ENCODE measurements at regions not wholly inside any gene's neighbourhood (a gene's known extent, or its start where the extent isn't known, plus 50 kb on each side); places are given as distances from the start of the nearest gene placed in this dataset.
"Not testable (repeated sequence)": the region's sequence is repeated elsewhere in the genome, so short reads cannot be mapped to it uniquely, and the experiment has no call there.

DNA sequence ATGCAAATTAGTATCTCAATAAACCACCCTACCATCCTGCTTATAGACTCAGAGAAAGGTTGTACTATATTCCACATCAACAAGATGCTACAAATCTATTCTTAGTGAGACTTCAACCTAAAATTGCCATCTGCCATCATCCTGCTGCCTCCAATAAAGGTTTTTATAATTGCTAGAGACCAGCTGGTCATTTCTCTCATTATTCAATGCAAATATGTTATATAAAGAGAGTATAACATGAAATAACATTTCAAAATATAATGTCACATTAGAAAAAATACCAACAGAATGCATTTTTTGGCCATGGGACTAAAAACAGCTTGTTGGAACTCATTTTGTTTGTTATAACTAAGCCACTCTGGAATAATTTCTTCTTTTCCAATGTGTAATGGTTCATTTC is 247.3 kb downstream of the LRIG3 start:
- H3K4me1 ChIP-seq (ENCODE audit: control insufficient read depth, insufficient read depth, low read length): no peaks in the 10 kb centered on the region
- ChIA-PET POLR2A (no interaction called here), CTCF (no interaction called here)
- H3K27ac ChIP-seq (ENCODE audit: low read length): no peak overlapping the region
- in situ Hi-C loops (cut with HindIII; ENCODE audit: low pct_unique_long_range_greater_than_20kb, low sequenced_read_pairs) (no loop called here), intact Hi-C loops (cut with micrococcal nuclease; ENCODE audit: unreplicated experiment) (no loop called here)
- no peaks in the 10 kb centered on the region for H3K27me3 ChIP-seq (ENCODE audit: control insufficient read depth, insufficient read depth, low read length)
- no TSS peak for BruUV-seq (replicated peaks)
- ATAC-seq (no peak), DNase-seq (ENCODE audit: low read depth, low spot score) (no peak)
- no peak for TF ChIP-seq CTCF (IDR thresholded peaks at IDR 0.05)
- TF ChIP-seq REST (IDR thresholded peaks at IDR 0.05; ENCODE audit: insufficient read depth in 1 of 2, low read depth in 2 of 2, low read length in 1 of 2): no peak
- no peak for TF ChIP-seq SIN3A (IDR thresholded peaks at IDR 0.05; ENCODE audit: borderline replicate concordance, insufficient read depth, low read depth, low read length)
- TF ChIP-seq TCF7L2 (IDR thresholded peaks at IDR 0.05; ENCODE audit: low read depth, low read length): no peak
- TF ChIP-seq POLR2AphosphoS5 (IDR thresholded peaks at IDR 0.05; ENCODE audit: low read depth, low read length): no peak
- H3K36me3 ChIP-seq (ENCODE audit: control insufficient read depth, insufficient read depth, low read length): no peaks in the 10 kb centered on the region
- no peaks in the 10 kb centered on the region for H3K9me3 ChIP-seq (ENCODE audit: control insufficient read depth, insufficient read depth, low read depth, low read length)
- no peak overlapping the region for H3K4me3 ChIP-seq (ENCODE audit: low read depth in 2 of 2, low read length in 2 of 2)

DNA sequence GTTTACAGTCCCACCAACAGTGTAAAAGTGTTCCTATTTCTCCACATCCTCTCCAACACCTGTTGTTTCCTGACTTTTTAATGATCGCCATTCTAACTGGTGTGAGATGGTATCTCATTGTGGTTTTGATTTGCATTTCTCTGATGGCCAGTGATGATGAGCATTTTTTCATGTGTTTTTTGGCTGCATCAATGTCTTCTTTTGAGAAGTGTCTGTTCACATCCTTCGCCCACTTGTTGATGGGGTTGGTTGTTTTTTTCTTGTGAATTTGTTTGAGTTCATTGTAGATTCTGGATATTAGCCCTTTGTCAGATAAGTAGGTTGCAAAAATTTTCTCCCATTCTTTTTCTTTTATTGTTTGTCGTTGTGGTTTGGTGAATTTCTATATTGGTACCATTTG is 242.5 kb downstream of the LRIG3 start:
- intact Hi-C loops (cut with micrococcal nuclease; ENCODE audit: unreplicated experiment); in situ Hi-C loops (cut with HindIII; ENCODE audit: low pct_unique_long_range_greater_than_20kb, low sequenced_read_pairs); H3K9me3 ChIP-seq (ENCODE audit: control insufficient read depth, insufficient read depth, low read depth, low read length); H3K4me1 ChIP-seq (ENCODE audit: control insufficient read depth, insufficient read depth, low read length); BruUV-seq (replicated peaks); H3K36me3 ChIP-seq (ENCODE audit: control insufficient read depth, insufficient read depth, low read length); H3K27ac ChIP-seq (ENCODE audit: low read length); CTCF ChIA-PET; H3K4me3 ChIP-seq (ENCODE audit: low read depth in 2 of 2, low read length in 2 of 2); ATAC-seq; DNase-seq (ENCODE audit: low read depth, low spot score); POLR2A ChIA-PET; H3K27me3 ChIP-seq (ENCODE audit: control insufficient read depth, insufficient read depth, low read length): not testable (repeated sequence)

- Histone ChIP-seq H3K27ac (ENCODE audit: low read length) (no peak overlapping the region), H3K36me3 (ENCODE audit: control insufficient read depth, insufficient read depth, low read length) (no peaks in the 10 kb centered on the region; the same call in 1 of the 2 replicates), H3K4me1 (ENCODE audit: control insufficient read depth, insufficient read depth, low read length) (no peaks in the 10 kb centered on the region), H3K27me3 (ENCODE audit: control insufficient read depth, insufficient read depth, low read length) (no peaks in the 10 kb centered on the region), H3K9me3 (ENCODE audit: control insufficient read depth, insufficient read depth, low read depth, low read length) (peaks cover 6% of the 10 kb centered on the region; the same call in 1 of the 2 replicates), H3K4me3 (ENCODE audit: low read depth in 2 of 2, low read length in 2 of 2) (no peak overlapping the region)
- no peak for DNase-seq (ENCODE audit: low read depth, low spot score)
- POLR2A ChIA-PET: interaction anchor here (0.7 kb wide), 1 partner anchor 23 kb away, joined by 11 read pairs; no protein-coding TSS in a partner anchor
- in situ Hi-C loops (cut with HindIII; ENCODE audit: low pct_unique_long_range_greater_than_20kb, low sequenced_read_pairs) (no loop called here), intact Hi-C loops (cut with micrococcal nuclease; ENCODE audit: unreplicated experiment) (no loop called here)
- TF ChIP-seq POLR2AphosphoS5 (IDR thresholded peaks at IDR 0.05; ENCODE audit: low read depth, low read length) (no peak), SIN3A (IDR thresholded peaks at IDR 0.05; ENCODE audit: borderline replicate concordance, insufficient read depth, low read depth, low read length) (no peak), TCF7L2 (IDR thresholded peaks at IDR 0.05; ENCODE audit: low read depth, low read length) (no peak), REST (IDR thresholded peaks at IDR 0.05; ENCODE audit: insufficient read depth in 1 of 2, low read depth in 2 of 2, low read length in 1 of 2) (no peak), CTCF (IDR thresholded peaks at IDR 0.05) (no peak)
- CTCF ChIA-PET: no interaction called here
- ATAC-seq: no peak
- BruUV-seq (replicated peaks): no TSS peak
Measured at GRCh38 chr12:58678753-58679152, 241.6 kb downstream of the LRIG3 start.

All from Panc1 (cell line).